ENCODE measurements at regions not wholly inside any gene's neighbourhood (a gene's known extent, or its start where the extent isn't known, plus 50 kb on each side); places are given as distances from the start of the nearest gene placed in this dataset.
"Not testable (repeated sequence)": the region's sequence is repeated elsewhere in the genome, so short reads cannot be mapped to it uniquely, and the experiment has no call there.

DNA sequence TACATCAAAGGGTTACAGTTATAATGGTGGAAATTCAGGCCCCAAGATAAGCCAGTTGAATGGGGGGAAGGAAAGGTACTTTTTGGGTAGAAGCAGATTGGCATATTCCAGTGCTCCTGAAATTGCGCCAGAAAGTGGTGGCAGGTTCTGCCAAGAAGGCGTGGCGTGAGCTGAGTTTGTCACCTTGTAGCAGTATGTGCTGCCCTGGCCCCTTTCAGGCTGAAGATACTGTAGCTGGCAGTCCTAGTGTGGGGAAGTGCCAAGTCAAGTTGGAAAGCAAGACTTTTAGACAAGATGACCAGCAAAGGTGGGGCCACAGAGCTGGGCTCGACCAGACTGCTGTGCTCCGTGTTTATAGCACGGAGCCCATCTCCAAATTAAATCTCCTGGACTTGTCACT lies 133.6 kb upstream of the GLRA1 start:
- Mint-ChIP-seq H3K36me3 (ENCODE audit: low read depth, unreplicated experiment) (no peaks in the 10 kb centered on the region), H3K4me1 (ENCODE audit: unreplicated experiment) (no peaks in the 10 kb centered on the region), H3K27me3 (ENCODE audit: unreplicated experiment) (no peaks in the 10 kb centered on the region), H3K4me3 (ENCODE audit: unreplicated experiment) (no peak overlapping the region), H3K27ac (ENCODE audit: unreplicated experiment) (no peak overlapping the region), H3K9me3 (ENCODE audit: unreplicated experiment) (no peaks in the 10 kb centered on the region)
- no peak for TF ChIP-seq CTCF (IDR thresholded peaks at IDR 0.05; ENCODE audit: unreplicated experiment)
- no peak for DNase-seq (ENCODE audit: low spot score)

- no peak for DNase-seq (ENCODE audit: low spot score)
- no peaks in the 10 kb centered on the region for H3K27me3 Mint-ChIP-seq (ENCODE audit: unreplicated experiment)
- no peaks in the 10 kb centered on the region for H3K9me3 Mint-ChIP-seq (ENCODE audit: unreplicated experiment)
- H3K4me1 Mint-ChIP-seq (ENCODE audit: unreplicated experiment) = no peaks in the 10 kb centered on the region
- H3K36me3 Mint-ChIP-seq (ENCODE audit: low read depth, unreplicated experiment) = no peaks in the 10 kb centered on the region
- no peak for TF ChIP-seq CTCF (IDR thresholded peaks at IDR 0.05; ENCODE audit: unreplicated experiment)
- no peak overlapping the region for H3K4me3 Mint-ChIP-seq (ENCODE audit: unreplicated experiment)
- no peak overlapping the region for H3K27ac Mint-ChIP-seq (ENCODE audit: unreplicated experiment)
Observed at GRCh38 chr5:152056931-152057330, 132.3 kb upstream of the GLRA1 start.

- H3K4me3 Mint-ChIP-seq (ENCODE audit: unreplicated experiment) = no peak overlapping the region
- no peaks in the 10 kb centered on the region for H3K36me3 Mint-ChIP-seq (ENCODE audit: low read depth, unreplicated experiment)
- H3K4me1 Mint-ChIP-seq (ENCODE audit: unreplicated experiment) = no peaks in the 10 kb centered on the region
- H3K27me3 Mint-ChIP-seq (ENCODE audit: unreplicated experiment) = no peaks in the 10 kb centered on the region
- no peak for DNase-seq (ENCODE audit: low spot score)
- no peak for TF ChIP-seq CTCF (IDR thresholded peaks at IDR 0.05; ENCODE audit: unreplicated experiment)
- no peak overlapping the region for H3K27ac Mint-ChIP-seq (ENCODE audit: unreplicated experiment)
- no peaks in the 10 kb centered on the region for H3K9me3 Mint-ChIP-seq (ENCODE audit: unreplicated experiment)
Observed at GRCh38 chr5:152052470-152052869, 127.8 kb upstream of the GLRA1 start.

GRCh38 chr5:152051499-152052454 lies 127.1 kb upstream of the GLRA1 start:
- H3K4me3 Mint-ChIP-seq (ENCODE audit: unreplicated experiment) = no peak overlapping the region
- H3K27me3 Mint-ChIP-seq (ENCODE audit: unreplicated experiment) = no peaks in the 10 kb centered on the region
- no peak for DNase-seq (ENCODE audit: low spot score)
- H3K9me3 Mint-ChIP-seq (ENCODE audit: unreplicated experiment) = no peaks in the 10 kb centered on the region
- no peaks in the 10 kb centered on the region for H3K4me1 Mint-ChIP-seq (ENCODE audit: unreplicated experiment)
- no peak for TF ChIP-seq CTCF (IDR thresholded peaks at IDR 0.05; ENCODE audit: unreplicated experiment)
- no peaks in the 10 kb centered on the region for H3K36me3 Mint-ChIP-seq (ENCODE audit: low read depth, unreplicated experiment)
- no peak overlapping the region for H3K27ac Mint-ChIP-seq (ENCODE audit: unreplicated experiment)

GRCh38 chr5:152046361-152046760 lies 121.7 kb upstream of the GLRA1 start:
- TF ChIP-seq CTCF (IDR thresholded peaks at IDR 0.05; ENCODE audit: unreplicated experiment) = no peak
- no peak for DNase-seq (ENCODE audit: low spot score)
- Mint-ChIP-seq H3K4me1 (ENCODE audit: unreplicated experiment) (no peaks in the 10 kb centered on the region), H3K4me3 (ENCODE audit: unreplicated experiment) (no peak overlapping the region), H3K27me3 (ENCODE audit: unreplicated experiment) (no peaks in the 10 kb centered on the region), H3K9me3 (ENCODE audit: unreplicated experiment) (no peaks in the 10 kb centered on the region), H3K36me3 (ENCODE audit: low read depth, unreplicated experiment) (no peaks in the 10 kb centered on the region), H3K27ac (ENCODE audit: unreplicated experiment) (no peak overlapping the region)

DNA sequence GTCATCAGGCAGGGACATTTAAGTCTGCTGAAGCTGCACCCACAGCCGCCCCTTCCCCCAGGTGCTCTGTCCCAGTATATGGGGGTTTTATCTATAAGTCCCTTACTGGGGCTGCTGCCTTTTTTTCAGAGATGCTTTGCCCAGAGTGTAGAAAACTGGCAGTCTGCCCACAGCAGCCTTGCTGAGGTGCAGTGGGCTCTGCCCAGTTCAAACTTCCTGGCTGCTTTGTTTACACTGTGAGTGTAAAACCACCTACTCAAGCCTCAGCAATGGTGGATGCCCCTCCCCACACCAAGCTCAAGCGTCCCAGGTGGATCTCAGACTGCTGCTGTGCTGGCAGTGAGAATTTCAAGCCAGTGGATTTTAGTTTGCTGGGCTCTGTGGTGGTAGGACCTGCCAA lies 114.2 kb upstream of the GLRA1 start:
- H3K4me3 Mint-ChIP-seq (ENCODE audit: unreplicated experiment); H3K9me3 Mint-ChIP-seq (ENCODE audit: unreplicated experiment); DNase-seq (ENCODE audit: low spot score); H3K27me3 Mint-ChIP-seq (ENCODE audit: unreplicated experiment); H3K36me3 Mint-ChIP-seq (ENCODE audit: low read depth, unreplicated experiment); H3K27ac Mint-ChIP-seq (ENCODE audit: unreplicated experiment); H3K4me1 Mint-ChIP-seq (ENCODE audit: unreplicated experiment): not testable (repeated sequence)

DNA sequence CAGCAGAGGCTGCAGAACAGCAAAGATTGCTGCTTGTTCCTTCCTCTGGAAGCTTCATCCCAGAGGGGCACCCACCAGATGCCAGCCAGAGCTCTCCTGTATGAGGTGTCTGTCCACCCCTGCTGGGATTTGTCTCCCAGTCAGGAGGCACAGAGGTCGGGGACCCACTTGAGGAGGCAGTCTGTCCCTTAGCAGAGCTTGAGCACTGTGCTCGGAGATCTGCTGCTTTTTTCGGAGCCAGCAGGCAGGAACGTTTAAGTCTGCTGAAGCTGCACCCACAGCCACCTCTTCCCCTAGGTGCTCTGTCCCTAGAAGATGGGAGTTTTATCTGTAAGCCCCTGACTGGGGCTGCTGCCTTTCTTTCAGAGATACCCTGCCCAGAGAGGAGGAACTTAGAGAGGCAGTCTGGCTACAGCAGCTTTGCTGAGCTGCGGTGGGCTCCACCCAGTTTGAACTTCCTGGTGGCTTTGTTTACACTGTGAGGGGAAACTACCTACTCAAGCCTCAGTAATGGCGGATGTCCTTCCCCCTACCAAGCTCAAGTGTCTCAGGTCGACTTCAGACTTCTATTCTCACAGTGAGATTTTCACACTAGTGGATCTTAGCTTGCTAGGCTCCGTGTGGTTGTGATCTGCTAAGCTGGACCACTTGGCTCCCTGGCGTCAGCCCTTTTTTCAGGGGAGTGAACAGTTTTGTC lies 101.8 kb upstream of the GLRA1 start:
- not testable (repeated sequence) for H3K9me3 Mint-ChIP-seq (ENCODE audit: unreplicated experiment); H3K27ac Mint-ChIP-seq (ENCODE audit: unreplicated experiment); H3K4me1 Mint-ChIP-seq (ENCODE audit: unreplicated experiment); DNase-seq (ENCODE audit: low spot score); H3K4me3 Mint-ChIP-seq (ENCODE audit: unreplicated experiment); H3K36me3 Mint-ChIP-seq (ENCODE audit: low read depth, unreplicated experiment); H3K27me3 Mint-ChIP-seq (ENCODE audit: unreplicated experiment)

Data from endothelial cell (in vitro differentiated cells).